K562 (cell line): ENCODE measurements at regions not wholly inside any gene's neighbourhood (a gene's known extent, or its start where the extent isn't known, plus 50 kb on each side); places are given as distances from the start of the nearest gene placed in this dataset.

Source experiments
- ATAC-seq: fragments of 200-7000 bp; cut with Tn5 transposase; 3 replicates; pipeline ENCODE4 v1.9.1; 2020; ENCODE audit warnings: moderate library complexity
- BruUV-seq: library from RNA; stranded (reverse); fragments of 400-500 nt; replicated peaks from 2 replicates; lab custom pipeline; 2021; lab: Mats Ljungman, UMichigan
- CTCF ChIA-PET: fragments of 300-600 bp; formaldehyde crosslinking; extraction: SDS; loops from one replicate; lab custom pipeline; 2021; ENCODE audit warnings: low intra/inter-chr PET ratio; lab: Yijun Ruan, JAX
- POLR2A ChIA-PET: fragments of 300-600, 350-650 bp; sonication (Branson Sonifier 250); formaldehyde crosslinking; extraction: SDS; loops from one replicate; lab custom pipeline; 2021; ENCODE audit warnings: antibody characterized with exemption, inconsistent platforms; lab: Yijun Ruan, JAX
- DNase-seq, 4 experiments: peaks; one replicate each; pipeline versions ENCODE4 v3.0.0 to v3.0.0-alpha.2; 2011 to 2018; ENCODE audit warnings: low spot score in 3 of 4, mixed read lengths in 3 of 4; ENCODE audit errors: extremely low read depth in 1 of 4
- FAIRE-seq: peaks from 2 replicates; lab custom pipeline; 2011; peaks lifted over from hg19 to GRCh38; lab: Jason Lieb, UNC
- H2AFZ ChIP-seq: 2 replicates; pipeline ENCODE4 v1.6.0; 2011; ENCODE audit warnings: low read depth, low read length, control low read depth, inconsistent platforms
- H3K27ac ChIP-seq: fragments of 200-600 bp; 3 replicates; pipeline ENCODE4 v1.8.0; 2011; ENCODE audit warnings: low read depth, mild to moderate bottlenecking, control low read depth, inconsistent platforms, low read length, moderate library complexity, mixed read lengths; ENCODE audit errors: extremely low read depth
- H3K27me3 ChIP-seq, 2 experiments: fragments of 300-600 bp in 1 of 2; 2 replicates in 1 of 2; 3 replicates in 1 of 2; pipeline versions ENCODE4 v1.6.0 to v1.8.0; 2011; ENCODE audit warnings: inconsistent platforms in 2 of 2, low read length in 2 of 2, mild to moderate bottlenecking in 1 of 2, mixed read lengths in 1 of 2, moderate library complexity in 1 of 2; ENCODE audit not compliant: control insufficient read depth in 2 of 2, insufficient read depth in 2 of 2
- H3K36me3 ChIP-seq: fragments of 300-600 bp; 3 replicates; pipeline ENCODE4 v1.8.0; 2011; ENCODE audit warnings: mild to moderate bottlenecking, low read length, inconsistent platforms; ENCODE audit not compliant: control insufficient read depth, insufficient read depth
- H3K4me1 ChIP-seq, 2 experiments: fragments of 200-600 bp in 1 of 2; replicated peaks in 1 of 2; 2 replicates in 1 of 2; 3 replicates in 1 of 2; pipeline versions ENCODE4 v1.5.1 to v1.8.0; 2011; ENCODE audit warnings: inconsistent platforms in 2 of 2, low read length in 2 of 2, mild to moderate bottlenecking in 1 of 2, mixed read lengths in 1 of 2, moderate library complexity in 1 of 2; ENCODE audit not compliant: control insufficient read depth in 2 of 2, insufficient read depth in 2 of 2
- H3K4me2 ChIP-seq: 2 replicates; pipeline ENCODE4 v1.6.1; 2011; ENCODE audit warnings: low read length, control low read depth, inconsistent platforms, mixed read lengths; ENCODE audit not compliant: insufficient read depth
- H3K4me3 ChIP-seq: fragments of 200-600 bp; sonication (generic), shearing (Covaris generic); 2 replicates; pipeline ENCODE4 v1.5.1; 2016; ENCODE audit warnings: control low read depth, inconsistent platforms
- H3K79me2 ChIP-seq: fragments of 200-600 bp; 3 replicates; pipeline ENCODE4 v1.8.0; 2011; ENCODE audit warnings: low read length, inconsistent platforms; ENCODE audit not compliant: control insufficient read depth, insufficient read depth
- H3K9ac ChIP-seq, 2 experiments: 2 replicates each; pipeline versions ENCODE4 v1.6.0 to v1.6.1; 2011; ENCODE audit warnings: low read depth in 2 of 2, low read length in 2 of 2, control low read depth in 1 of 2, inconsistent platforms in 1 of 2, mild to moderate bottlenecking in 1 of 2, mixed read lengths in 1 of 2; ENCODE audit not compliant: insufficient read depth in 1 of 2
- H3K9me1 ChIP-seq: one replicate; pipeline ENCODE4 v1.6.0; 2011; ENCODE audit warnings: inconsistent platforms, mild to moderate bottlenecking, low read length, moderate library complexity; ENCODE audit not compliant: control insufficient read depth, insufficient read depth
- H3K9me3 ChIP-seq: replicated peaks from 2 replicates; pipeline ENCODE4 v1.5.1; 2011; ENCODE audit warnings: low read depth, low read length, inconsistent platforms; ENCODE audit not compliant: control insufficient read depth, insufficient read depth
- H4K20me1 ChIP-seq: replicated peaks from 2 replicates; pipeline ENCODE4 v1.6.1; 2011; ENCODE audit warnings: low read length, inconsistent platforms, mixed read lengths; ENCODE audit not compliant: control insufficient read depth, insufficient read depth
- DLX4 ChIP-seq: fragments of 250-450 bp; sonication (Bioruptor Pico); IDR thresholded peaks from 2 replicates; pipeline ENCODE4 v1.6.1; 2021; ENCODE audit warnings: mild to moderate bottlenecking
- E2F5 ChIP-seq: sonication (generic); formaldehyde crosslinking; IDR thresholded peaks from 2 replicates; pipeline ENCODE4 v1.8.0; 2022; ENCODE audit warnings: mild to moderate bottlenecking, missing genetic modification reagents
- HMBOX1 ChIP-seq: sonication (generic); IDR thresholded peaks from 2 replicates; pipeline ENCODE4 v1.6.1; 2016
- HNRNPUL1 ChIP-seq: fragments of 200-400 bp; formaldehyde crosslinking; IDR thresholded peaks from 2 replicates; pipeline ENCODE4 v1.6.1; 2017; ENCODE audit warnings: low read length
- MCM2 ChIP-seq: fragments of 450-650 bp; IDR thresholded peaks from 2 replicates; pipeline ENCODE4 v1.6.1; 2017; ENCODE audit warnings: low read depth, mild to moderate bottlenecking
- MYBL2 ChIP-seq, 2 experiments: fragments of 450-650 bp in 1 of 2; sonication (generic) in 1 of 2; formaldehyde crosslinking in 1 of 2; IDR thresholded peaks; 2 replicates each; pipeline versions ENCODE4 v1.6.1 to v1.8.1; 2017 to 2022; ENCODE audit warnings: borderline replicate concordance in 1 of 2, inconsistent platforms in 1 of 2, low read depth in 1 of 2, mild to moderate bottlenecking in 1 of 2, missing genetic modification reagents in 1 of 2, moderate library complexity in 1 of 2
- SMAD4 ChIP-seq: fragments of 250-450 bp; sonication (Bioruptor Pico); conservative IDR thresholded peaks from 2 replicates; pipeline ENCODE4 v1.8.0; 2021; ENCODE audit warnings: inconsistent platforms, mild to moderate bottlenecking, moderate library complexity
- SP1 ChIP-seq: sonication (generic); formaldehyde crosslinking; IDR thresholded peaks from 2 replicates; pipeline ENCODE4 v1.8.1; 2022; ENCODE audit warnings: mild to moderate bottlenecking, missing genetic modification reagents
- ZNF75A ChIP-seq: fragments of 450-650 bp; formaldehyde crosslinking; IDR thresholded peaks from 2 replicates; pipeline ENCODE4 v1.4.0; 2020; ENCODE audit warnings: mild to moderate bottlenecking
- WGBS: fragments of 100-300 bp; shearing (Covaris generic); methylation state at CpG from one replicate; pipeline ENCODE4 v1.1.6; 2016; ENCODE audit warnings: low coverage, mixed read lengths; ENCODE audit not compliant: insufficient coverage; ENCODE audit errors: missing lambda C conversion rate; 5-methylcytosine and 5-hydroxymethylcytosine counted together
- in situ Hi-C: fragments of 300-500 bp; cut with MboI; formaldehyde crosslinking; loops from 4 replicates; pipeline ENCODE4 v1.15.0; 2018; ENCODE audit warnings: inconsistent platforms, mixed read lengths
- intact Hi-C: fragments of 100-400 bp; cut with micrococcal nuclease; formaldehyde crosslinking; loops from 2 replicates; pipeline ENCODE4 v1.14.2; 2022

GRCh38 chr18:1413323-1413675 is 508.6 kb downstream of the ADCYAP1 start:
- intact Hi-C loops, result no loop called here
- 32% methylated on average over 5 of the region's 5 CpGs for WGBS

More at GRCh38 chr18:1413323-1413675, 508.6 kb downstream of the ADCYAP1 start:
- no peaks in the 10 kb centered on the region for H3K79me2 ChIP-seq
- no peak for DNase-seq
- H3K27ac ChIP-seq, result no peak overlapping the region
- no TSS peak for BruUV-seq
- POLR2A ChIA-PET, result interaction anchor here (2.2 kb wide), 1 partner anchor 10 kb away, joined by 6 read pairs; no protein-coding TSS in a partner anchor
- no peak for ATAC-seq
- H3K9ac ChIP-seq, result no peak overlapping the region
- FAIRE-seq, result no peak
- no peaks in the 10 kb centered on the region for H3K36me3 ChIP-seq
- H3K9me1 ChIP-seq, result no peaks in the 10 kb centered on the region
- H4K20me1 ChIP-seq, result no peaks in the 10 kb centered on the region
- peaks cover 0 to 2% of the 10 kb centered on the region in 2 experiments; a peak in 1 of 5 replicates for H3K4me1 ChIP-seq
- TF ChIP-seq HNRNPUL1 (no peak), DLX4 (no peak), E2F5 (CRISPR knock-in tag) (no peak), ZNF75A (no peak), HMBOX1 (no peak), SP1 (no peak), MCM2 (no peak), SMAD4 (CRISPR knock-in tag) (no peak), MYBL2 (IDR thresholded peaks at IDR 0.05; ENCODE audit: low read depth) (no peak), MYBL2 (CRISPR knock-in tag; IDR thresholded peaks at IDR 0.05; ENCODE audit: borderline replicate concordance) (no peak)
- H3K27me3 ChIP-seq, result no peaks in the 10 kb centered on the region
- H2AFZ ChIP-seq, result no peak overlapping the region
- in situ Hi-C loops, result no loop called here
- no peak overlapping the region for H3K4me3 ChIP-seq
- no peak overlapping the region for H3K4me2 ChIP-seq
- CTCF ChIA-PET, result no interaction called here
- no peaks in the 10 kb centered on the region for H3K9me3 ChIP-seq
